ENCODE measurements at regions not wholly inside any gene's neighbourhood (a gene's known extent, or its start where the extent isn't known, plus 50 kb on each side); places are given as distances from the start of the nearest gene placed in this dataset.

- 75 to 81% (median 77%) methylated on average over 12 of the region's 12 CpGs for WGBS, 5 donors
- H3K4me1 ChIP-seq = no peaks in the 10 kb centered on the region
- intact Hi-C loops (cut with DNase I; ENCODE audit: low total_unique reads) = no loop called here
- no peak overlapping the region for H3K27ac ChIP-seq
- H3K4me3 ChIP-seq = no peak overlapping the region
- DNase-seq = no peak
- TF ChIP-seq POLR2A (IDR thresholded peaks at IDR 0.05) = no peak
- no peak for TF ChIP-seq POLR2AphosphoS5 (IDR thresholded peaks at IDR 0.05)
- no peak for TF ChIP-seq CTCF (IDR thresholded peaks at IDR 0.05 in 8 of 11, conservative IDR thresholded peaks at IDR 0.05 in 3 of 11)
- no peaks in the 10 kb centered on the region for H3K36me3 ChIP-seq
- no peaks in the 10 kb centered on the region for H3K9me3 ChIP-seq
- H3K27me3 ChIP-seq (replicated peaks in 1 of 7) = peaks cover 0 to 5% (median 0%) of the 10 kb centered on the region in 7 donors
Observed at GRCh38 chr5:168042284-168043068, 249.0 kb upstream of the WWC1 start.

- TF ChIP-seq POLR2A (IDR thresholded peaks at IDR 0.05) = no peak
- no peak for TF ChIP-seq CTCF (IDR thresholded peaks at IDR 0.05 in 8 of 11, conservative IDR thresholded peaks at IDR 0.05 in 3 of 11)
- no peak for TF ChIP-seq POLR2AphosphoS5 (IDR thresholded peaks at IDR 0.05)
- peaks cover 0 to 8% (median 0%) of the 10 kb centered on the region in 7 donors for H3K27me3 ChIP-seq (replicated peaks in 1 of 7)
- no peak overlapping the region for H3K27ac ChIP-seq
- no peaks in the 10 kb centered on the region for H3K4me1 ChIP-seq
- DNase-seq = no peak
- H3K36me3 ChIP-seq = no peaks in the 10 kb centered on the region
- 51 to 79% (median 65%) methylated on average over 4 of the region's 4 CpGs for WGBS, 5 donors
- no peaks in the 10 kb centered on the region for H3K9me3 ChIP-seq
- intact Hi-C loops (cut with DNase I; ENCODE audit: low total_unique reads) = no loop called here
- no peak overlapping the region for H3K4me3 ChIP-seq
Observed at GRCh38 chr5:168046163-168046562, 245.3 kb upstream of the WWC1 start.

- Histone ChIP-seq H3K9me3 (no peaks in the 10 kb centered on the region), H3K36me3 (no peaks in the 10 kb centered on the region), H3K27ac (no peak overlapping the region), H3K4me3 (no peak overlapping the region), H3K27me3 (replicated peaks in 1 of 7) (peaks cover 0 to 8% (median 0%) of the 10 kb centered on the region in 7 donors), H3K4me1 (no peaks in the 10 kb centered on the region)
- TF ChIP-seq POLR2A (IDR thresholded peaks at IDR 0.05) = no peak
- no peak for TF ChIP-seq POLR2AphosphoS5 (IDR thresholded peaks at IDR 0.05)
- no peak for TF ChIP-seq CTCF (IDR thresholded peaks at IDR 0.05 in 8 of 11, conservative IDR thresholded peaks at IDR 0.05 in 3 of 11)
- WGBS, 5 donors = 31 to 39% (median 33%) methylated on average over 10 to 11 of the region's 11 CpGs
- intact Hi-C loops (cut with DNase I; ENCODE audit: low total_unique reads) = no loop called here
- no peak for DNase-seq
Observed at GRCh38 chr5:168047043-168047668, 244.3 kb upstream of the WWC1 start.

GRCh38 chr5:168047669-168048111 is 243.8 kb upstream of the WWC1 start:
- DNase-seq = no peak
- TF ChIP-seq CTCF (IDR thresholded peaks at IDR 0.05 in 8 of 11, conservative IDR thresholded peaks at IDR 0.05 in 3 of 11) (no peak), POLR2AphosphoS5 (IDR thresholded peaks at IDR 0.05) (no peak), POLR2A (IDR thresholded peaks at IDR 0.05) (no peak)
- intact Hi-C loops (cut with DNase I; ENCODE audit: low total_unique reads) = no loop called here
- Histone ChIP-seq H3K4me3 (no peak overlapping the region), H3K9me3 (no peaks in the 10 kb centered on the region), H3K36me3 (no peaks in the 10 kb centered on the region), H3K4me1 (no peaks in the 10 kb centered on the region), H3K27ac (no peak overlapping the region), H3K27me3 (replicated peaks in 1 of 7) (peaks cover 0 to 5% (median 0%) of the 10 kb centered on the region in 7 donors)
- WGBS, 5 donors = 23 to 59% (median 32%) methylated on average over 1 of the region's 1 CpG
